IMR-90 (cell line): ENCODE measurements at regions not wholly inside any gene's neighbourhood (a gene's known extent, or its start where the extent isn't known, plus 50 kb on each side); places are given as distances from the start of the nearest gene placed in this dataset.

Experiments
- BHLHE40 ChIP-seq: fragments of 150-350 bp; IDR thresholded peaks from 2 replicates; pipeline ENCODE4 v1.6.1; 2016; ENCODE audit warnings: mild to moderate bottlenecking, low read depth, low read length
- CEBPB ChIP-seq: IDR thresholded peaks from 2 replicates; pipeline ENCODE4 v1.6.1; 2012; ENCODE audit warnings: low read depth, low read length, improper control_type of control experiment
- MAZ ChIP-seq: IDR thresholded peaks from 2 replicates; pipeline ENCODE4 v1.6.1; 2012; ENCODE audit warnings: low read depth, mild to moderate bottlenecking, low read length, improper control_type of control experiment, moderate library complexity, borderline replicate concordance
- MXI1 ChIP-seq: IDR thresholded peaks from 2 replicates; pipeline ENCODE4 v1.6.1; 2012; ENCODE audit warnings: low read depth, mild to moderate bottlenecking, low read length, moderate library complexity, borderline replicate concordance
- POLR2A ChIP-seq: IDR thresholded peaks from 2 replicates; pipeline ENCODE4 v1.6.1; 2012; ENCODE audit warnings: mild to moderate bottlenecking, low read depth, low read length
- RAD21 ChIP-seq: IDR thresholded peaks from 2 replicates; pipeline ENCODE4 v1.6.1; 2012; ENCODE audit warnings: low read length, improper control_type of control experiment
- RCOR1 ChIP-seq: IDR thresholded peaks from 2 replicates; pipeline ENCODE4 v1.6.1; 2012; ENCODE audit warnings: mild to moderate bottlenecking, low read length, improper control_type of control experiment; ENCODE audit not compliant: insufficient replicate concordance
- RFX5 ChIP-seq: IDR thresholded peaks from 2 replicates; pipeline ENCODE4 v1.8.0; 2012; ENCODE audit warnings: low read depth, mild to moderate bottlenecking, low read length, moderate library complexity
- TF ChIP-seq, protein P1 (sequence below): fragments of 150-350 bp; IDR thresholded peaks from 2 replicates; pipeline ENCODE4 v1.6.1; 2017; ENCODE audit warnings: mild to moderate bottlenecking, antibody characterized with exemption, low read length, low read depth
- TF ChIP-seq, protein P2 (sequence below): fragments of 150-350 bp; IDR thresholded peaks from 2 replicates; pipeline ENCODE4 v1.6.1; 2016; ENCODE audit warnings: low read depth, mild to moderate bottlenecking, low read length, moderate library complexity, borderline replicate concordance
- TF ChIP-seq, protein P3 (sequence below): conservative IDR thresholded peaks from 2 replicates; pipeline ENCODE4 v1.5.1; 2012; ENCODE audit warnings: mild to moderate bottlenecking, low read depth, low read length, improper control_type of control experiment

DNA sequence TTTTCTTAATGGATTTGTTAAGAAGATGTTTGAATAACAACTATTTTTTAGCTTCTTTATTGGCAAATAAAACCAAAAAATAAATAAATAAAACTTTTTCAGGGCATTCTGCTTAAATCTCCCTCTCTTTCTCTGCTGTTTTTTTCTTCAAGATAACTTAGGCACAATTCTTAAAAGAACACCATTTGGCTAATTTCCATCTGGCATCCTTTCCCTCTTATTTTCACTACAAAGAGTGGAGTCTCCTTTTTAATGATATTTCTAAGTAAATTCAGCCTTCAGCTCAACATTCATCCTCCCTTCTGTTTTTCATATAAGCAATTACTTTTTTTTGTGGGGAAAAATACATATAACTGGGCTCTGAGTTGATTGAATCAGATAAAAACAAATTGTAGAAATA, 88.1 kb downstream of the PCDH7 start:
- TF ChIP-seq, protein P1, sequence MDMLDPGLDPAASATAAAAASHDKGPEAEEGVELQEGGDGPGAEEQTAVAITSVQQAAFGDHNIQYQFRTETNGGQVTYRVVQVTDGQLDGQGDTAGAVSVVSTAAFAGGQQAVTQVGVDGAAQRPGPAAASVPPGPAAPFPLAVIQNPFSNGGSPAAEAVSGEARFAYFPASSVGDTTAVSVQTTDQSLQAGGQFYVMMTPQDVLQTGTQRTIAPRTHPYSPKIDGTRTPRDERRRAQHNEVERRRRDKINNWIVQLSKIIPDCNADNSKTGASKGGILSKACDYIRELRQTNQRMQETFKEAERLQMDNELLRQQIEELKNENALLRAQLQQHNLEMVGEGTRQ, result no peak
- TF ChIP-seq, protein P2, sequence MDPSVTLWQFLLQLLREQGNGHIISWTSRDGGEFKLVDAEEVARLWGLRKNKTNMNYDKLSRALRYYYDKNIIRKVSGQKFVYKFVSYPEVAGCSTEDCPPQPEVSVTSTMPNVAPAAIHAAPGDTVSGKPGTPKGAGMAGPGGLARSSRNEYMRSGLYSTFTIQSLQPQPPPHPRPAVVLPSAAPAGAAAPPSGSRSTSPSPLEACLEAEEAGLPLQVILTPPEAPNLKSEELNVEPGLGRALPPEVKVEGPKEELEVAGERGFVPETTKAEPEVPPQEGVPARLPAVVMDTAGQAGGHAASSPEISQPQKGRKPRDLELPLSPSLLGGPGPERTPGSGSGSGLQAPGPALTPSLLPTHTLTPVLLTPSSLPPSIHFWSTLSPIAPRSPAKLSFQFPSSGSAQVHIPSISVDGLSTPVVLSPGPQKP, result no peak
- TF ChIP-seq, protein P3, sequence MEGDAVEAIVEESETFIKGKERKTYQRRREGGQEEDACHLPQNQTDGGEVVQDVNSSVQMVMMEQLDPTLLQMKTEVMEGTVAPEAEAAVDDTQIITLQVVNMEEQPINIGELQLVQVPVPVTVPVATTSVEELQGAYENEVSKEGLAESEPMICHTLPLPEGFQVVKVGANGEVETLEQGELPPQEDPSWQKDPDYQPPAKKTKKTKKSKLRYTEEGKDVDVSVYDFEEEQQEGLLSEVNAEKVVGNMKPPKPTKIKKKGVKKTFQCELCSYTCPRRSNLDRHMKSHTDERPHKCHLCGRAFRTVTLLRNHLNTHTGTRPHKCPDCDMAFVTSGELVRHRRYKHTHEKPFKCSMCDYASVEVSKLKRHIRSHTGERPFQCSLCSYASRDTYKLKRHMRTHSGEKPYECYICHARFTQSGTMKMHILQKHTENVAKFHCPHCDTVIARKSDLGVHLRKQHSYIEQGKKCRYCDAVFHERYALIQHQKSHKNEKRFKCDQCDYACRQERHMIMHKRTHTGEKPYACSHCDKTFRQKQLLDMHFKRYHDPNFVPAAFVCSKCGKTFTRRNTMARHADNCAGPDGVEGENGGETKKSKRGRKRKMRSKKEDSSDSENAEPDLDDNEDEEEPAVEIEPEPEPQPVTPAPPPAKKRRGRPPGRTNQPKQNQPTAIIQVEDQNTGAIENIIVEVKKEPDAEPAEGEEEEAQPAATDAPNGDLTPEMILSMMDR, result no peak
- TF ChIP-seq POLR2A, result no peak
- TF ChIP-seq MAZ, result no peak
- TF ChIP-seq MXI1, result no peak
- no peak for TF ChIP-seq BHLHE40
- TF ChIP-seq CEBPB, result no peak
- no peak for TF ChIP-seq RAD21
- TF ChIP-seq RFX5, result no peak
- no peak for TF ChIP-seq RCOR1
